Stimulated activated naive CD8-positive, alpha-beta T cell treated with anti-CD3 and anti-CD28 coated beads, Interleukin-15, Interleukin-2, amounts not matched to agents 100 ng/mL and 50 ng/mL, for 24 hours (primary cell): ENCODE measurements at regions not wholly inside any gene's neighbourhood (a gene's known extent, or its start where the extent isn't known, plus 50 kb on each side); places are given as distances from the start of the nearest gene placed in this dataset.

Experiments
- H3K27ac Mint-ChIP-seq: one replicate; pipeline ENCODE4 v1.8.0; 2021; ENCODE audit warnings: mild to moderate bottlenecking, mixed read lengths
- H3K27me3 Mint-ChIP-seq: one replicate; pipeline ENCODE4 v1.8.0; 2021; ENCODE audit warnings: mixed read lengths
- H3K36me3 Mint-ChIP-seq: one replicate; pipeline ENCODE4 v1.8.0; 2021; ENCODE audit warnings: low read depth, mixed read lengths
- H3K4me1 Mint-ChIP-seq: one replicate; pipeline ENCODE4 v1.8.0; 2021; ENCODE audit warnings: low read depth, mixed read lengths
- H3K4me3 Mint-ChIP-seq: one replicate; pipeline ENCODE4 v1.8.0; 2021; ENCODE audit warnings: mild to moderate bottlenecking, mixed read lengths
- H3K9me3 Mint-ChIP-seq: one replicate; pipeline ENCODE4 v1.8.0; 2021; ENCODE audit warnings: mixed read lengths

GRCh38 chr17:71302721-71303549 lies 817.9 kb upstream of the SOX9 start:
- no peaks in the 10 kb centered on the region for H3K4me1 Mint-ChIP-seq
- no peak overlapping the region for H3K4me3 Mint-ChIP-seq
- H3K27ac Mint-ChIP-seq: no peak overlapping the region
- no peaks in the 10 kb centered on the region for H3K36me3 Mint-ChIP-seq
- peaks cover 21% of the 10 kb centered on the region for H3K9me3 Mint-ChIP-seq
- no peaks in the 10 kb centered on the region for H3K27me3 Mint-ChIP-seq

- H3K36me3 Mint-ChIP-seq: no peaks in the 10 kb centered on the region
- no peak overlapping the region for H3K4me3 Mint-ChIP-seq
- H3K27me3 Mint-ChIP-seq: no peaks in the 10 kb centered on the region
- peaks cover 22% of the 10 kb centered on the region for H3K9me3 Mint-ChIP-seq
- H3K27ac Mint-ChIP-seq: no peak overlapping the region
- H3K4me1 Mint-ChIP-seq: no peaks in the 10 kb centered on the region
These were observed 816.2 kb upstream of the SOX9 start for GRCh38 chr17:71304498-71305158.

GRCh38 chr17:71313866-71314265 lies 807.0 kb upstream of the SOX9 start:
- H3K27ac Mint-ChIP-seq: no peak overlapping the region
- H3K4me3 Mint-ChIP-seq: no peak overlapping the region
- H3K9me3 Mint-ChIP-seq: peaks cover 8% of the 10 kb centered on the region
- no peaks in the 10 kb centered on the region for H3K27me3 Mint-ChIP-seq
- no peaks in the 10 kb centered on the region for H3K36me3 Mint-ChIP-seq
- H3K4me1 Mint-ChIP-seq: no peaks in the 10 kb centered on the region

- H3K4me3 Mint-ChIP-seq: no peak overlapping the region
- H3K4me1 Mint-ChIP-seq: no peaks in the 10 kb centered on the region
- H3K9me3 Mint-ChIP-seq: peaks cover 11% of the 10 kb centered on the region
- H3K27me3 Mint-ChIP-seq: no peaks in the 10 kb centered on the region
- H3K36me3 Mint-ChIP-seq: no peaks in the 10 kb centered on the region
- H3K27ac Mint-ChIP-seq: no peak overlapping the region
These were observed 805.3 kb upstream of the SOX9 start for GRCh38 chr17:71315568-71315967.

- no peak overlapping the region for H3K27ac Mint-ChIP-seq
These were observed 804.5 kb upstream of the SOX9 start for GRCh38 chr17:71316176-71316897.

GRCh38 chr17:71320009-71320796 lies 800.6 kb upstream of the SOX9 start:
- Mint-ChIP-seq H3K4me3 (no peak overlapping the region), H3K36me3 (no peaks in the 10 kb centered on the region), H3K9me3 (peaks cover 20% of the 10 kb centered on the region), H3K4me1 (no peaks in the 10 kb centered on the region), H3K27ac (no peak overlapping the region), H3K27me3 (no peaks in the 10 kb centered on the region)

More at GRCh38 chr17:71316176-71316897, 804.5 kb upstream of the SOX9 start:
- no peaks in the 10 kb centered on the region for H3K36me3 Mint-ChIP-seq
- no peaks in the 10 kb centered on the region for H3K27me3 Mint-ChIP-seq
- H3K4me3 Mint-ChIP-seq: no peak overlapping the region
- no peaks in the 10 kb centered on the region for H3K4me1 Mint-ChIP-seq
- peaks cover 13% of the 10 kb centered on the region for H3K9me3 Mint-ChIP-seq

GRCh38 chr17:71325117-71325516 lies 795.7 kb upstream of the SOX9 start:
- Mint-ChIP-seq H3K4me1 (no peaks in the 10 kb centered on the region), H3K4me3 (no peak overlapping the region)

GRCh38 chr17:71325886-71326285 lies 794.9 kb upstream of the SOX9 start:
- Mint-ChIP-seq H3K27me3 (peaks cover 6% of the 10 kb centered on the region), H3K4me3 (no peak overlapping the region), H3K9me3 (peaks cover 9% of the 10 kb centered on the region)

More at GRCh38 chr17:71325117-71325516, 795.7 kb upstream of the SOX9 start:
- Mint-ChIP-seq H3K27ac (no peak overlapping the region), H3K9me3 (peaks cover 16% of the 10 kb centered on the region), H3K27me3 (peaks cover 6% of the 10 kb centered on the region), H3K36me3 (no peaks in the 10 kb centered on the region)

GRCh38 chr17:71327376-71328059 lies 793.3 kb upstream of the SOX9 start:
- Mint-ChIP-seq H3K4me3 (no peak overlapping the region), H3K27me3 (peaks cover 6% of the 10 kb centered on the region), H3K4me1 (no peaks in the 10 kb centered on the region), H3K9me3 (peaks cover 4% of the 10 kb centered on the region), H3K27ac (no peak overlapping the region), H3K36me3 (no peaks in the 10 kb centered on the region)

More at GRCh38 chr17:71325886-71326285, 794.9 kb upstream of the SOX9 start:
- Mint-ChIP-seq H3K36me3 (no peaks in the 10 kb centered on the region), H3K27ac (no peak overlapping the region), H3K4me1 (no peaks in the 10 kb centered on the region)

GRCh38 chr17:71329310-71330098 lies 791.3 kb upstream of the SOX9 start:
- peaks cover 4% of the 10 kb centered on the region for H3K9me3 Mint-ChIP-seq
- H3K27me3 Mint-ChIP-seq: peaks cover 6% of the 10 kb centered on the region
- no peaks in the 10 kb centered on the region for H3K36me3 Mint-ChIP-seq
- no peaks in the 10 kb centered on the region for H3K4me1 Mint-ChIP-seq
- H3K27ac Mint-ChIP-seq: no peak overlapping the region
- H3K4me3 Mint-ChIP-seq: no peak overlapping the region

GRCh38 chr17:71330099-71330375 lies 790.8 kb upstream of the SOX9 start:
- Mint-ChIP-seq H3K4me1 (no peaks in the 10 kb centered on the region), H3K9me3 (peaks cover 4% of the 10 kb centered on the region), H3K4me3 (no peak overlapping the region), H3K27me3 (peaks cover 6% of the 10 kb centered on the region), H3K27ac (no peak overlapping the region), H3K36me3 (no peaks in the 10 kb centered on the region)

GRCh38 chr17:71331754-71332325 lies 789.0 kb upstream of the SOX9 start:
- Mint-ChIP-seq H3K4me3 (no peak overlapping the region), H3K4me1 (no peaks in the 10 kb centered on the region), H3K9me3 (no peaks in the 10 kb centered on the region), H3K27ac (no peak overlapping the region), H3K27me3 (peaks cover 6% of the 10 kb centered on the region), H3K36me3 (no peaks in the 10 kb centered on the region)

GRCh38 chr17:71334048-71334751 lies 786.6 kb upstream of the SOX9 start:
- H3K4me3 Mint-ChIP-seq: no peak overlapping the region
- H3K27me3 Mint-ChIP-seq: no peaks in the 10 kb centered on the region
- no peaks in the 10 kb centered on the region for H3K9me3 Mint-ChIP-seq
- H3K4me1 Mint-ChIP-seq: no peaks in the 10 kb centered on the region
- H3K36me3 Mint-ChIP-seq: no peaks in the 10 kb centered on the region
- H3K27ac Mint-ChIP-seq: no peak overlapping the region
